ENCODE measurements at regions not wholly inside any gene's neighbourhood (a gene's known extent, or its start where the extent isn't known, plus 50 kb on each side); places are given as distances from the start of the nearest gene placed in this dataset.

GRCh38 chr4:10179957-10180602, 63.5 kb upstream of the WDR1 start:
- no peak overlapping the region for H3K9ac ChIP-seq (ENCODE audit: insufficient read depth, low read depth, low read length)
- BruUV-seq (replicated peaks), result no TSS peak
- no peak overlapping the region for H2AFZ ChIP-seq (ENCODE audit: low read length)
- H3K27me3 ChIP-seq (ENCODE audit: control insufficient read depth in 1 of 2, insufficient read depth in 2 of 2, low read length in 2 of 2), result no peaks in the 10 kb centered on the region
- H3K36me3 ChIP-seq (replicated peaks in 1 of 2; ENCODE audit: control insufficient read depth in 1 of 2, insufficient read depth in 2 of 2, low read length in 2 of 2), result no peaks in the 10 kb centered on the region
- H3K79me2 ChIP-seq (ENCODE audit: insufficient read depth, low read length), result no peaks in the 10 kb centered on the region
- WGBS (ENCODE audit: low lambda C conversion rate), result 11% methylated on average over 4 of the region's 4 CpGs
- intact Hi-C loops (cut with micrococcal nuclease; ENCODE audit: unreplicated experiment), result no loop called here
- no peak for FAIRE-seq
- H4K20me1 ChIP-seq (ENCODE audit: insufficient read depth, low read length), result no peaks in the 10 kb centered on the region
- no peak overlapping the region for H3K4me3 ChIP-seq (replicated peaks in 1 of 3; ENCODE audit: insufficient read depth in 1 of 3, low read depth in 2 of 3, low read length in 3 of 3)
- DNase-seq (ENCODE audit: low spot score), result no peak
- no peaks in the 10 kb centered on the region for H3K4me1 ChIP-seq (ENCODE audit: insufficient read depth, low read length)
- ChIA-PET CTCF (ENCODE audit: low intra/inter-chr PET ratio, low total read pairs) (no interaction called here), POLR2A (no interaction called here)
- no peak overlapping the region for H3K27ac ChIP-seq (ENCODE audit: extremely low read length, insufficient read depth, low read length)
- in situ Hi-C loops (cut with HindIII; ENCODE audit: extremely low pct_ligation_motif_present, low pct_unique_long_range_greater_than_20kb), result no loop called here
- H3K9me3 ChIP-seq (ENCODE audit: low read length), result no peaks in the 10 kb centered on the region
- no peak for ATAC-seq
- H3K4me2 ChIP-seq (ENCODE audit: low read depth, low read length), result no peak overlapping the region
- TF ChIP-seq NFAT5 (CRISPR knock-in tag; IDR thresholded peaks at IDR 0.05) (no peak), ZNF431 (CRISPR knock-in tag; IDR thresholded peaks at IDR 0.05; ENCODE audit: borderline replicate concordance, low read depth) (no peak), HMG20B (CRISPR knock-in tag; conservative IDR thresholded peaks at IDR 0.05) (no peak), GPN1 (CRISPR knock-in tag; IDR thresholded peaks at IDR 0.05; ENCODE audit: borderline replicate concordance) (no peak), BATF2 (CRISPR knock-in tag; IDR thresholded peaks at IDR 0.05) (no peak), GMEB1 (CRISPR knock-in tag; IDR thresholded peaks at IDR 0.05; ENCODE audit: borderline replicate concordance) (no peak), ZNF639 (CRISPR knock-in tag; conservative IDR thresholded peaks at IDR 0.05) (no peak), ZNF24 (IDR thresholded peaks at IDR 0.05) (no peak), HMGA1 (CRISPR knock-in tag; conservative IDR thresholded peaks at IDR 0.05) (no peak), U2AF2 (IDR thresholded peaks at IDR 0.05; ENCODE audit: low read depth, low read length) (no peak), FOXK2 (IDR thresholded peaks at IDR 0.05) (no peak), ZNF878 (CRISPR knock-in tag; IDR thresholded peaks at IDR 0.05) (no peak), FUBP1 (CRISPR knock-in tag; IDR thresholded peaks at IDR 0.05; ENCODE audit: borderline replicate concordance) (no peak)
